ENCODE measurements at regions not wholly inside any gene's neighbourhood (a gene's known extent, or its start where the extent isn't known, plus 50 kb on each side); places are given as distances from the start of the nearest gene placed in this dataset.

DNA sequence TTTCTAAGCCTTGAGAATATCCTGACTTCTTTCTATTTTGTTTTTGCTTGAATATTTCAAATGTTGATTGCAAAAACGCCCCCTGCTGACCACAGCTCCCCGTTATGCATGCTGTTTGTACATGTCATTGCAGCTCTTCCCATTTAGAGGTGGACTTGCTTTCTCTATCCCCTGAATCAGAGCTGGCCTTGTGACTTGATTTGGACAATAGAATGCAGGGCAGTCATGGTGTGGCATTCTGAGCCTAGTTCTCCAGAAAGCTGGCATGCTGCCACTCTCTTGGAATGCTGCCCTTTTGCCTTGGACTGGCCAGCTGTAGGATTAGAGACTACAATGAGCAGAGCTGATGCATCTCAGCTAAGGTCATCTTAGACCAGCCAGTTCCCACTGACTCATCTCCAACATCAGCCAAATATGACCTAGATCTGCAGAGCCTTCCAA is 1561.5 kb downstream of the MRPL39 start:
- DNase-seq (ENCODE audit: extremely low read depth, low read depth): peak; percentile 47
- TF ChIP-seq, protein P1, sequence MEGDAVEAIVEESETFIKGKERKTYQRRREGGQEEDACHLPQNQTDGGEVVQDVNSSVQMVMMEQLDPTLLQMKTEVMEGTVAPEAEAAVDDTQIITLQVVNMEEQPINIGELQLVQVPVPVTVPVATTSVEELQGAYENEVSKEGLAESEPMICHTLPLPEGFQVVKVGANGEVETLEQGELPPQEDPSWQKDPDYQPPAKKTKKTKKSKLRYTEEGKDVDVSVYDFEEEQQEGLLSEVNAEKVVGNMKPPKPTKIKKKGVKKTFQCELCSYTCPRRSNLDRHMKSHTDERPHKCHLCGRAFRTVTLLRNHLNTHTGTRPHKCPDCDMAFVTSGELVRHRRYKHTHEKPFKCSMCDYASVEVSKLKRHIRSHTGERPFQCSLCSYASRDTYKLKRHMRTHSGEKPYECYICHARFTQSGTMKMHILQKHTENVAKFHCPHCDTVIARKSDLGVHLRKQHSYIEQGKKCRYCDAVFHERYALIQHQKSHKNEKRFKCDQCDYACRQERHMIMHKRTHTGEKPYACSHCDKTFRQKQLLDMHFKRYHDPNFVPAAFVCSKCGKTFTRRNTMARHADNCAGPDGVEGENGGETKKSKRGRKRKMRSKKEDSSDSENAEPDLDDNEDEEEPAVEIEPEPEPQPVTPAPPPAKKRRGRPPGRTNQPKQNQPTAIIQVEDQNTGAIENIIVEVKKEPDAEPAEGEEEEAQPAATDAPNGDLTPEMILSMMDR (IDR thresholded peaks at IDR 0.05; ENCODE audit: low read depth, low read length): peak; percentile 21

DNA sequence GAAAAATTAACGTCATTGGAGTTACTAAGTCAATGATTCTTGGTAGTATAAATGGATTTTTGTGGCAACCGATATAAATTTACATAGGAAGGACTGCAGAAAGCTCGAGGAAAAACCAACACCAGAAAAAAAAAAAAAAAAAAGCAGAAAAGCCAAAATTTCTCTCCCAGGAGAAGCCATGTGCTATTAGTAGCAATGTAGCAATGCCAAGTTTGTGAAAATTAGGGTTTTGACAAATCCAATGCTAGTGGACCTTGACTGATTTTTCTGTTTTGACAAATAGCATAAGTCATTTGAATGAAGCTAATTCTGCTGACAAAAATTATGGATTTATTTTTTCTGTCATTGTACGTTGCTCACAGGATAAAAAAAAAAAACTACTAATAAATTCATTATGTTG is 1561.9 kb downstream of the MRPL39 start:
- no peak for DNase-seq (ENCODE audit: extremely low read depth, low read depth)
- TF ChIP-seq, protein P1 (IDR thresholded peaks at IDR 0.05; ENCODE audit: low read depth, low read length): no peak

DNA sequence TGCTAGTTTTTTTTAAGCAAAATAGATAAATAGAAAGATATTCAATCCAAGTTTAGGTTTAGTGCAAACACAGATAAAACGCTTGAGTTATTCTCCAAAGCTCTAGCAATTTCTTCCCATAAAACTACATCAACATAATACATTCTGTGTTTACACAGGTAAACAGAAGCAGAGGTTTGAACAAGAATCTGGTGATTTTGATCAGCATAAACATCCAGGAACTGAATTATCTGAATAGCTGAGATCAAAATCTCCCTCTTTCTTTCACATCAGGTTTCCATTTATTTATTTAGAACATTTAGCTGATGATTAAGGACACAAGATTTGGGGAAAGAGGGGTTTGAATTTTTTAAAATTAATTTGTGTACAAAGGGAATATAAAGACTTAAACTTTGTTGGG is 1564.6 kb downstream of the MRPL39 start:
- no peak for DNase-seq (ENCODE audit: extremely low read depth, low read depth)
- TF ChIP-seq, protein P1 (IDR thresholded peaks at IDR 0.05; ENCODE audit: low read depth, low read length): no peak

DNA sequence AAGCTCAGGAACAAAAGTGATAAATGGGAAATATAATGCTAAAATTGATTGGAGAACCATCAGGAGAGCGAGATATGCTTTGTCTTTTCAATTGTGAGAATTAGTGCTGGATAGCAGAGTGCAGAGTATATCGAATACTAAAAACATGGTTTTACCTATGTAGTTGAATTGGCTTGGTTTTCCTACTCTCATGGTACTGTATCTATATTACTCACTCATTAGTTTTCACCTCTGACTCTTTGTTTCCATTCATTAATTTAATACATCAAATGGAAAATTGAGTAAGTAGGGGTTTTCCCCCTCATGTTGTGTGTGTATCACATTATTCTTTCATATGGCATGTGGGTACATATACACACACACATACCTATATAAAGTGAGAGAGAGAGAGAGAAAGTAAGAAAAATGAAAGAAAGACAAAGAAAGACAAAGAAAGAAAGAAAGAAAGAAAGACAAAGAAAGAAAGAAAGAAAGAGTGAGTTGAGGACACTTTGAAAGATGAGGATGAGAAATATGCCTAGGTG is 1574.5 kb downstream of the MRPL39 start:
- no peak for DNase-seq (ENCODE audit: extremely low read depth, low read depth)
- TF ChIP-seq, protein P1 (IDR thresholded peaks at IDR 0.05; ENCODE audit: low read depth, low read length): no peak

GRCh38 chr21:24027396-24027795 is 1579.9 kb downstream of the MRPL39 start:
- TF ChIP-seq, protein P1 (IDR thresholded peaks at IDR 0.05; ENCODE audit: low read depth, low read length): no peak
- no peak for DNase-seq (ENCODE audit: extremely low read depth, low read depth)

GRCh38 chr21:24025101-24025500 is 1582.2 kb downstream of the MRPL39 start:
- DNase-seq (ENCODE audit: extremely low read depth, low read depth): no peak
- TF ChIP-seq, protein P1 (IDR thresholded peaks at IDR 0.05; ENCODE audit: low read depth, low read length): no peak

DNA sequence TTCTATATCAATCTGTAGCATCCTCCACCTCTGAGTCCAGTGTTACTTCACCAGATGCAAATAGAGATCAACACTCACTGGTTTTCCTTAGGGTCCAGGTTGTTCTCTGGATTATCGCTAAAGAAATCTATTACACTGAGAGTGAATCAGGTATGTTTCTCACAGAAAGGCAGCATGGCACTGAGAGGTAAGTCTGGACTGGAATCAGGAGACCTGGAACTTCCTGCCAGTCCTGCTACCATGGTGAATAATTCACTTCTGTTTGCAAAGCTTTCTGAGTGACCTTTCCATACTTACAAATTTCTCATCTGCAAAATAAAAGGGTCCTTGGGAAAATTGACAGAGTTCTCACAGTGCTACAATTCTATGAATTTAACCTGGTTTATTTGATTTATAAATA is 1583.3 kb downstream of the MRPL39 start:
- no peak for DNase-seq (ENCODE audit: extremely low read depth, low read depth)
- TF ChIP-seq, protein P1 (IDR thresholded peaks at IDR 0.05; ENCODE audit: low read depth, low read length): no peak

Data from AG09319 (cell line).